HEK293T (cell line): ENCODE measurements at regions not wholly inside any gene's neighbourhood (a gene's known extent, or its start where the extent isn't known, plus 50 kb on each side); places are given as distances from the start of the nearest gene placed in this dataset.

Experiments
- CTBP1 ChIP-seq: fragments of 450-650 bp; IDR thresholded peaks from 2 replicates; pipeline ENCODE4 v1.6.1; 2016; ENCODE audit warnings: borderline replicate concordance
- ELF4 ChIP-seq: fragments of 450-650 bp; IDR thresholded peaks from 2 replicates; pipeline ENCODE4 v1.6.1; 2017; ENCODE audit warnings: antibody characterized with exemption
- FOXM1 ChIP-seq: fragments of 450-650 bp; IDR thresholded peaks from 2 replicates; pipeline ENCODE4 v1.6.1; 2017; ENCODE audit warnings: mild to moderate bottlenecking, borderline replicate concordance
- LEF1 ChIP-seq: fragments of 450-650 bp; IDR thresholded peaks from 2 replicates; pipeline ENCODE4 v1.6.1; 2017; ENCODE audit warnings: mild to moderate bottlenecking, borderline replicate concordance

DNA sequence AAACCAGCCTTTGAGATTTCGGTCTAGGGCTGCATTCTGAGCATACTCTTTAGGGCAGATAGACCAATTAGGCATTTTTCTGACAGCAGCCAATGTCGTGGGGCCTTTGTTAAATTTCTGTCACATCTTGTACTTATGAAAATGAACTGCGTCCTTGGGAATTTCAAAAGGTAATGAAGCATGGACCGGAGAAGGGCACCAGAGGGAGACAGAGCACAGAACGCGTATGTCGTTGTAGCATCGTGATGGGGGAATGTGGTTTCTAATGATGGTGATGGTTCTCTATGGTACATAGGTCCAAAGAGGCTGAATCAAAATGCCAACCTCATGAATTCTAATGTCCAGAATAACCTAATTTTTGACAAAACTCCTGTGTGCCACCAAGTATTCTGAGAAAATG, 483.9 kb upstream of the CRIM1 start:
- no peak for TF ChIP-seq LEF1
- no peak for TF ChIP-seq FOXM1
- TF ChIP-seq ELF4, result no peak
- TF ChIP-seq CTBP1, result no peak
